GM23248 (cell line): ENCODE measurements at regions not wholly inside any gene's neighbourhood (a gene's known extent, or its start where the extent isn't known, plus 50 kb on each side); places are given as distances from the start of the nearest gene placed in this dataset.

Experiments used
- DNase-seq: peaks from one replicate; pipeline ENCODE4 v3.0.0-alpha.2; 2015
- H2AFZ ChIP-seq: fragments of 200-600 bp; sonication (generic); 2 replicates; pipeline ENCODE4 v1.6.1; 2016; ENCODE audit warnings: antibody characterized with exemption
- H3F3A ChIP-seq: fragments of 200-600 bp; sonication (generic); 2 replicates; pipeline ENCODE4 v1.6.1; 2016; ENCODE audit warnings: mild to moderate bottlenecking, antibody characterized with exemption, mixed run types; ENCODE audit not compliant: insufficient read depth
- H3K27ac ChIP-seq: fragments of 200-600 bp; sonication (generic); 2 replicates; pipeline ENCODE4 v1.5.1; 2016; ENCODE audit warnings: mild to moderate bottlenecking
- H3K27me3 ChIP-seq: fragments of 200-600 bp; sonication (generic); replicated peaks from 2 replicates; pipeline ENCODE4 v1.6.1; 2016; ENCODE audit warnings: mild to moderate bottlenecking; ENCODE audit not compliant: insufficient read depth
- H3K36me3 ChIP-seq: fragments of 200-600 bp; sonication (generic); 2 replicates; pipeline ENCODE4 v1.6.1; 2016; ENCODE audit warnings: low read depth, mild to moderate bottlenecking
- H3K4me1 ChIP-seq: fragments of 200-600 bp; sonication (generic); 2 replicates; pipeline ENCODE4 v1.6.1; 2016; ENCODE audit warnings: mild to moderate bottlenecking; ENCODE audit not compliant: insufficient read depth
- H3K4me2 ChIP-seq: fragments of 200-600 bp; sonication (generic); one replicate; pipeline ENCODE4 v1.6.1; 2016; ENCODE audit warnings: mild to moderate bottlenecking; ENCODE audit not compliant: unreplicated experiment
- H3K4me3 ChIP-seq: fragments of 200-600 bp; sonication (generic); 2 replicates; pipeline ENCODE4 v1.5.1; 2016; ENCODE audit warnings: mild to moderate bottlenecking
- H3K79me2 ChIP-seq: fragments of 200-600 bp; sonication (generic); 2 replicates; pipeline ENCODE4 v1.6.1; 2016; ENCODE audit warnings: mild to moderate bottlenecking; ENCODE audit not compliant: insufficient read depth
- H3K9ac ChIP-seq: fragments of 200-600 bp; sonication (generic); 2 replicates; pipeline ENCODE4 v1.6.1; 2016; ENCODE audit warnings: mild to moderate bottlenecking
- H3K9me2 ChIP-seq: fragments of 200-600 bp; sonication (generic); 2 replicates; pipeline ENCODE4 v1.6.1; 2016; ENCODE audit warnings: mixed run types, mild to moderate bottlenecking, moderate library complexity; ENCODE audit not compliant: insufficient read depth
- H3K9me3 ChIP-seq: fragments of 200-600 bp; sonication (generic); one replicate; pipeline ENCODE4 v1.6.1; 2017; ENCODE audit warnings: low read depth
- H4K20me1 ChIP-seq: fragments of 200-600 bp; sonication (generic); 2 replicates; pipeline ENCODE4 v1.6.0; 2016; ENCODE audit not compliant: insufficient read depth
- EZH2 ChIP-seq: fragments of 200-600 bp; sonication (generic); IDR thresholded peaks from 2 replicates; pipeline ENCODE4 v1.6.1; 2018; ENCODE audit warnings: antibody characterized with exemption, mild to moderate bottlenecking; ENCODE audit not compliant: insufficient read depth, poor library complexity, severe bottlenecking
- EZH2phosphoT487 ChIP-seq: fragments of 200-600 bp; sonication (generic); IDR thresholded peaks from 2 replicates; pipeline ENCODE4 v1.6.1; 2018; ENCODE audit warnings: antibody characterized with exemption, moderate library complexity, mild to moderate bottlenecking, low read depth; ENCODE audit not compliant: insufficient read depth
- whole genome bisulfite sequencing, 2 experiments: methylation state at CpG; one replicate each; pipeline ENCODE4 v1.1.6; 2015 to 2017; ENCODE audit warnings: low lambda C conversion rate in 2 of 2, low coverage in 1 of 2; ENCODE audit errors: missing lambda C conversion rate in 2 of 2; 5-methylcytosine and 5-hydroxymethylcytosine counted together
- in situ Hi-C: fragments of 300-500 bp; cut with MboI; formaldehyde crosslinking; loops from 2 replicates; pipeline ENCODE4 v1.15.0; 2020

DNA sequence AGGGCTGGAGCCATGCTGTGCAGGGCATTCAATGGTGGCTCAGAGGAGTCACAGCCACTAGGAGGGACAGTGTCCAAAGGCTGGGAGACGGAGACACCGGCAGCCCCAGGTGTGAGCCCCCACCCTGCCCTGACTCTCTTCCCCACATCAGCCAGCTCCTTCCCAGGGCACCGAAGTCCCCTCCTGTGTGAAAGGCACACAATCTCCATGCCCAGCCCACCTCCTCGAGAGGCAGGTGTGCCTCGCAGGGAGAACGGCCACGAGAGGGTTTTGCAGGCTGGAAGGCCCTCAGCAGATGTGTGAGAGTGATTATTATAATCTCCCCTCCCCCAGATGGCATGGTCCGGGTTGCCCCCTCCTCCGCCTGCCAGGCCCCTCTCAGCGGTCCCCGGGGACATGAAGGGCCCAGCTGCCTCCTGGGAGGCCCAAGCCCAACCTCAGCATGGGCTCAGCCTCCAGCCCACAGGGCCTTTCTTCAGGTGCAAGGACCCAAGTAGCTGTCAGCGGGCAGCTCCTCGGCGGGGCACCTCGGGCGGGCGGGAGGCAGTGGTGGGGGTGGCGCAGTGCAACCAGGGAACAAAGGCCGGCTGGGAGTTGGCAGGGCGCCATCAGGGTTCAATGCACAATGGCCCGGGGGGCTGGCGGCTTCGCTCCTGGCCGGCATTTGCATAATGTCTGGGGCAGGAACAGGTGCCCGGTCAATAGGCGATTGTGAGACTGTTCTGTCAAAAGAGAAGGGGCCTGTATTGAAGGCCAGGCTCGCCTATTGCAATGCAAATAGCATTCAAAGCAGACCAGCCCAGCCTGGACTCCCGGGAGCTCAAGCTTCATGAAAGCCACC is 155.3 kb upstream of the ZMIZ1 start:
- no peaks in the 10 kb centered on the region for H3K9me2 ChIP-seq
- no peak overlapping the region for H3K27ac ChIP-seq
- peaks cover 15% of the 10 kb centered on the region for H3K4me1 ChIP-seq
- H3K4me3 ChIP-seq: no peak overlapping the region
- TF ChIP-seq EZH2phosphoT487: no peak
- no peaks in the 10 kb centered on the region for H4K20me1 ChIP-seq
- 0 out of 2 replicates have a peak, but pooled peaks cover 4% of the 10 kb centered on the region for H3K27me3 ChIP-seq
- H3F3A ChIP-seq: peaks cover 6% of the 10 kb centered on the region; the same call in 1 of the 2 replicates
- no peak overlapping the region for H2AFZ ChIP-seq
- H3K9ac ChIP-seq: no peak overlapping the region
- in situ Hi-C loops: no loop called here
- no peak overlapping the region for H3K4me2 ChIP-seq
- H3K9me3 ChIP-seq: no peaks in the 10 kb centered on the region
- H3K36me3 ChIP-seq: no peaks in the 10 kb centered on the region
- no peaks in the 10 kb centered on the region for H3K79me2 ChIP-seq
- WGBS, 2 experiments: 88 to 91% methylated on average over 19 to 28 of the region's 28 CpGs
- DNase-seq: no peak

DNA sequence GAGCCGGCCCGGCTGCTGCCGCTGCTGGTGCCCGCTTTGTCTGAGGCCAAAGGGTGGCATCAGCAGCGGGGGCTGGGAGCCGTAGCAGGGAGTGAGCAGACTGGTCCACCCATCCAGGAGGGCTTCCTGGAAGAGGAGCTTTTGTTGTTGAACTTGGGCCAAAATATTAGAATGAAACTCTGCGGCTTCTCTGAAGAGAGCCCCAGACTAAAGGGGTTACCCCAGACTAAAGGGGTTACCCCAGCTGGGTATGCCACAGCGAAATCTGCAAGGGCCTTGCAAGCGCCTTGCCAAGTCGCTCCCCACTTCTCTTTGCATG is 154.7 kb upstream of the ZMIZ1 start:
- no peaks in the 10 kb centered on the region for H3K36me3 ChIP-seq
- H3K4me3 ChIP-seq: no peak overlapping the region
- H2AFZ ChIP-seq: no peak overlapping the region
- peaks cover 6% of the 10 kb centered on the region; the same call in 1 of the 2 replicates for H3F3A ChIP-seq
- WGBS, 2 experiments: 94 to 97% methylated on average over 10 of the region's 10 CpGs
- H3K79me2 ChIP-seq: no peaks in the 10 kb centered on the region
- H3K27me3 ChIP-seq: 0 out of 2 replicates have a peak, but pooled peaks cover under 1% of the 10 kb centered on the region
- H4K20me1 ChIP-seq: no peaks in the 10 kb centered on the region
- H3K4me2 ChIP-seq: no peak overlapping the region
- no peak overlapping the region for H3K27ac ChIP-seq
- peaks cover 15% of the 10 kb centered on the region for H3K4me1 ChIP-seq
- in situ Hi-C loops: no loop called here
- TF ChIP-seq EZH2 (no peak), EZH2phosphoT487 (no peak)
- H3K9me2 ChIP-seq: no peaks in the 10 kb centered on the region
- no peaks in the 10 kb centered on the region for H3K9me3 ChIP-seq
- no peak overlapping the region for H3K9ac ChIP-seq
- DNase-seq: no peak

DNA sequence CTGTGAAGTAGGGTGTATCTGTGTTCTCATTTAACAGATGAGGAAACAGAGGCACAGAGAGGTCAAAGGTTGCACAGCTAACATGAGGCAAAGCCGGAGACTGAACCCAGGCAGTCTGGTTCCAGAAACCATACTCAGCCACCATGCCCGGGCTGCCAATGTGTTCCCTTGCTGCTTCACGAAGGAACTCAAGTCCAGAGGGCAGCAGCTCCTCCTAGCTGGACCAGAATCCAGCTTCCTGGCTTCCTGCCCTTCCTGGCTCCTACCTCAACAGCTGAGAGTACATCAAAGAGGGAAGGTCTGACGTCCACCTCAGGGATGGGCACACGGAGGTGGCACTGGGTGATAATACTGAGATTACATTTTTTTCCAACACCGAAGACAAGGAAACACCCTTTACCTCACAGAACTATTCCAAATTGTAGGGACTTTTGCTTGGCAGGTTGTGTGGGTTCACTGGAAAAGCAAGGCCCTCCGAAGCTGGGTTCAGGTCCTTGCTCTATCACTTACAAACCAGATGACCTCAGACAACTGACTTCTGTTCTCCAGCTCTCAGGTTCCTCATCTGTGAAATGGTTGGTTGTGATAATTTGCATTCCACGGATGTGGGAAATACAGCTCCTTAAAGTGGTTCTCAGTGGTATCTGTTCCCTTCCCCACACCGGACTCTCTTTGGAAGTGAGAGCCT is 154.1 kb upstream of the ZMIZ1 start:
- H3K9me2 ChIP-seq: no peaks in the 10 kb centered on the region
- H3K9me3 ChIP-seq: no peaks in the 10 kb centered on the region
- in situ Hi-C loops: no loop called here
- no peaks in the 10 kb centered on the region for H4K20me1 ChIP-seq
- H3K36me3 ChIP-seq: no peaks in the 10 kb centered on the region
- H3K27ac ChIP-seq: no peak overlapping the region
- 0 out of 2 replicates have a peak overlapping the region, but pooled peaks have one; percentile 3 for H2AFZ ChIP-seq
- no peak overlapping the region for H3K4me3 ChIP-seq
- WGBS, 2 experiments: 60 to 62% methylated on average over 9 of the region's 9 CpGs
- no peak for TF ChIP-seq EZH2
- no peak for TF ChIP-seq EZH2phosphoT487
- H3K79me2 ChIP-seq: no peaks in the 10 kb centered on the region
- peak; percentile 32 for DNase-seq
- H3K9ac ChIP-seq: no peak overlapping the region
- peaks cover 15% of the 10 kb centered on the region for H3K4me1 ChIP-seq
- no peaks in the 10 kb centered on the region for H3K27me3 ChIP-seq
- peak overlapping the region; percentile 21 for H3K4me2 ChIP-seq
- peaks cover 6% of the 10 kb centered on the region; the same call in 1 of the 2 replicates for H3F3A ChIP-seq

DNA sequence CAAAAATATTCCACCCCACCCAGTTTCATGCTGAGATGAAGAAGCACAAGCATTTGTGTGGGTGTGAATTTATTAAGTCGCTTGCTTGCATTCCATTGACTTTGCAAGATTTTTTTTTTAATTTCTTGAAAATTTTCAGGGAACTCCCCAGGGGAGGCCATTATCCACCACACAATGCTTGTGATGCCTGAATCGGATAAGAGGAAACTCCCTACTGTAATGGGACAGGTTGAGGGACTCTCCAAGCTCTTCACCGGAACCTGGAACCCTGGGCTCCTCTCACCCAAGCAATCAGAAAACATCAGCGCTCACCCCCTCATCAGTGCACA is 153.6 kb upstream of the ZMIZ1 start:
- H2AFZ ChIP-seq: 0 out of 2 replicates have a peak overlapping the region, but pooled peaks have one; percentile 3
- peak overlapping the region; percentile 21 for H3K4me2 ChIP-seq
- peak; percentile 51 for DNase-seq
- H3K9me2 ChIP-seq: no peaks in the 10 kb centered on the region
- H3K36me3 ChIP-seq: no peaks in the 10 kb centered on the region
- no peak overlapping the region for H3K4me3 ChIP-seq
- H4K20me1 ChIP-seq: no peaks in the 10 kb centered on the region
- peaks cover 15% of the 10 kb centered on the region for H3K4me1 ChIP-seq
- no peaks in the 10 kb centered on the region for H3K9me3 ChIP-seq
- H3K27me3 ChIP-seq: no peaks in the 10 kb centered on the region
- H3K9ac ChIP-seq: no peak overlapping the region
- TF ChIP-seq EZH2phosphoT487 (no peak), EZH2 (no peak)
- H3F3A ChIP-seq: peaks cover 6% of the 10 kb centered on the region; the same call in 1 of the 2 replicates
- no peak overlapping the region for H3K27ac ChIP-seq
- WGBS, 2 experiments: 57% methylated on average over 4 of the region's 4 CpGs
- H3K79me2 ChIP-seq: no peaks in the 10 kb centered on the region
- in situ Hi-C loops: no loop called here
